ENCODE measurements at regions not wholly inside any gene's neighbourhood (a gene's known extent, or its start where the extent isn't known, plus 50 kb on each side); places are given as distances from the start of the nearest gene placed in this dataset.
"Not testable (repeated sequence)": the region's sequence is repeated elsewhere in the genome, so short reads cannot be mapped to it uniquely, and the experiment has no call there.

- H3K4me3 ChIP-seq (ENCODE audit: low read depth, low read length): no peak overlapping the region
- DNase-seq (ENCODE audit: low read depth): no peak
- TF ChIP-seq CTCF (IDR thresholded peaks at IDR 0.05; ENCODE audit: control insufficient read depth, extremely low read depth, insufficient read depth): no peak
Observed at GRCh38 chr12:67543021-67543770, 105.3 kb upstream of the DYRK2 start.

GRCh38 chr12:67545298-67545697, 103.2 kb upstream of the DYRK2 start:
- no peak for TF ChIP-seq CTCF (IDR thresholded peaks at IDR 0.05; ENCODE audit: control insufficient read depth, extremely low read depth, insufficient read depth)
- H3K4me3 ChIP-seq (ENCODE audit: low read depth, low read length): no peak overlapping the region
- DNase-seq (ENCODE audit: low read depth): no peak

- TF ChIP-seq CTCF (IDR thresholded peaks at IDR 0.05; ENCODE audit: control insufficient read depth, extremely low read depth, insufficient read depth): no peak
- no peak for DNase-seq (ENCODE audit: low read depth)
- no peak overlapping the region for H3K4me3 ChIP-seq (ENCODE audit: low read depth, low read length)
Observed at GRCh38 chr12:67546746-67547145, 101.8 kb upstream of the DYRK2 start.

GRCh38 chr12:67555075-67555717, 93.3 kb upstream of the DYRK2 start:
- peak; percentile 13 for DNase-seq (ENCODE audit: low read depth)
- not testable (repeated sequence) for H3K4me3 ChIP-seq (ENCODE audit: low read depth, low read length)

- DNase-seq (ENCODE audit: low read depth): no peak
- TF ChIP-seq CTCF (IDR thresholded peaks at IDR 0.05; ENCODE audit: control insufficient read depth, extremely low read depth, insufficient read depth): no peak
- H3K4me3 ChIP-seq (ENCODE audit: low read depth, low read length): no peak overlapping the region
Observed at GRCh38 chr12:67558775-67559174, 89.8 kb upstream of the DYRK2 start.

GRCh38 chr12:67559751-67560150, 88.8 kb upstream of the DYRK2 start:
- no peak for DNase-seq (ENCODE audit: low read depth)
- no peak overlapping the region for H3K4me3 ChIP-seq (ENCODE audit: low read depth, low read length)
- no peak for TF ChIP-seq CTCF (IDR thresholded peaks at IDR 0.05; ENCODE audit: control insufficient read depth, extremely low read depth, insufficient read depth)

- H3K4me3 ChIP-seq (ENCODE audit: low read depth, low read length): no peak overlapping the region
- DNase-seq (ENCODE audit: low read depth): no peak
- no peak for TF ChIP-seq CTCF (IDR thresholded peaks at IDR 0.05; ENCODE audit: control insufficient read depth, extremely low read depth, insufficient read depth)
Observed at GRCh38 chr12:67562513-67563287, 85.8 kb upstream of the DYRK2 start.
